ENCODE measurements at regions not wholly inside any gene's neighbourhood (a gene's known extent, or its start where the extent isn't known, plus 50 kb on each side); places are given as distances from the start of the nearest gene placed in this dataset.

GRCh38 chr2:224217233-224217961 lies 178.3 kb upstream of the SERPINE2 start:
- no peak for TF ChIP-seq CTCF (conservative IDR thresholded peaks at IDR 0.05; ENCODE audit: low read length)
- no peak for TF ChIP-seq EZH2phosphoT487 (IDR thresholded peaks at IDR 0.05; ENCODE audit: borderline replicate concordance)
